Gastrocnemius medialis (tissue), 4 donors: ENCODE measurements at regions not wholly inside any gene's neighbourhood (a gene's known extent, or its start where the extent isn't known, plus 50 kb on each side); places are given as distances from the start of the nearest gene placed in this dataset.

Source experiments
- ATAC-seq, 2 donors: fragments of 150-250 bp; one replicate each; pipeline ENCODE4 v1.9.1; 2016
- DNase-seq, 2 donors: peaks; one replicate each; pipeline ENCODE4 v3.0.0-alpha.2; 2019
- H3K27ac ChIP-seq, 4 donors: fragments of 200-600 bp; sonication (generic); 1 replicate in 1 of 4; 2 replicates in 3 of 4; pipeline ENCODE4 v1.5.1; 2016 to 2018; ENCODE audit warnings: mild to moderate bottlenecking in 2 of 4, moderate library complexity in 1 of 4
- H3K27me3 ChIP-seq, 3 donors: fragments of 200-600 bp; sonication (generic) in 2 of 3; 1 replicate in 1 of 3; 2 replicates in 2 of 3; pipeline versions ENCODE4 v1.5.1 to v1.6.0; 2016 to 2019; ENCODE audit warnings: mild to moderate bottlenecking in 1 of 3, moderate library complexity in 1 of 3
- H3K36me3 ChIP-seq, 2 donors: fragments of 200-600 bp; sonication (generic) in 1 of 2; one replicate each; pipeline ENCODE4 v1.5.1; 2017 to 2018
- H3K4me1 ChIP-seq, 2 donors: fragments of 200-600 bp; sonication (generic) in 1 of 2; one replicate each; pipeline ENCODE4 v1.5.1; 2016 to 2017; ENCODE audit warnings: mild to moderate bottlenecking in 2 of 2
- H3K4me3 ChIP-seq, 4 donors: fragments of 200-600 bp; sonication (generic) in 3 of 4; 1 replicate in 1 of 4; 2 replicates in 3 of 4; pipeline ENCODE4 v1.5.1; 2016 to 2019; ENCODE audit warnings: mild to moderate bottlenecking in 2 of 4
- H3K9me3 ChIP-seq, 3 donors: fragments of 200-600 bp; sonication (generic) in 2 of 3; 1 replicate in 1 of 3; 2 replicates in 2 of 3; pipeline ENCODE4 v1.5.1; 2016 to 2019
- CTCF ChIP-seq, 5 experiments: fragments of 450-650 bp in 3 of 5; fragments of 200-600 bp in 2 of 5; sonication (generic) in 2 of 5; IDR thresholded peaks in 4 of 5; conservative IDR thresholded peaks in 1 of 5; 1 replicate in 4 of 5; 2 replicates in 1 of 5; pipeline ENCODE4 v1.5.1; 2016 to 2019; ENCODE audit warnings: antibody characterized with exemption in 5 of 5, mild to moderate bottlenecking in 3 of 5, moderate library complexity in 3 of 5
- POLR2A ChIP-seq, 2 donors: fragments of 450-650 bp; IDR thresholded peaks; one replicate each; pipeline ENCODE4 v1.6.1; 2017; ENCODE audit warnings: antibody characterized with exemption in 2 of 2, mild to moderate bottlenecking in 2 of 2, moderate library complexity in 2 of 2
- in situ Hi-C, 4 donors: fragments of 200-750 bp; cut with MboI; loops; one replicate each; pipeline versions ENCODE4 v1.15.0 to v1.8.0; 2017; ENCODE audit warnings: low sequenced_read_pairs in 4 of 4
- intact Hi-C: fragments of 100-400 bp; cut with DNase I; formaldehyde crosslinking; loops from one replicate; pipeline ENCODE4 v1.15.1; 2023; ENCODE audit warnings: low total_unique reads

GRCh38 chr1:181160322-181160721 lies 71.8 kb downstream of the IER5 start:
- Histone ChIP-seq H3K27me3 (no peaks in the 10 kb centered on the region), H3K27ac (no peak overlapping the region), H3K36me3 (no peaks in the 10 kb centered on the region), H3K4me3 (no peak overlapping the region), H3K4me1 (peaks cover 0 to 6% of the 10 kb centered on the region in 2 donors), H3K9me3 (peaks cover 0 to 12% (median 0%) of the 10 kb centered on the region in 3 donors)
- in situ Hi-C loops (loop anchor here (10.0 to 25.0 kb wide), 4 partner anchors 273 to 648 kb away; partner anchors contain the start of gene ACBD6 (in 2 of the 4)), intact Hi-C loops (loop anchor here (10.0 kb wide), 2 partner anchors 526 to 656 kb away; partner anchors contain the start of genes ACBD6 and XPR1)
- DNase-seq (no peak), ATAC-seq (no peak)
- TF ChIP-seq CTCF (IDR thresholded peaks at IDR 0.05 in 4 of 5, conservative IDR thresholded peaks at IDR 0.05 in 1 of 5) (no peak), POLR2A (IDR thresholded peaks at IDR 0.05) (no peak)

- in situ Hi-C loops (loop anchor here (10.0 to 25.0 kb wide), 4 partner anchors 274 to 649 kb away; partner anchors contain the start of gene ACBD6 (in 2 of the 4)), intact Hi-C loops (loop anchor here (10.0 kb wide), 2 partner anchors 526 to 656 kb away; partner anchors contain the start of genes ACBD6 and XPR1)
- Histone ChIP-seq H3K27me3 (no peaks in the 10 kb centered on the region), H3K4me1 (peaks cover 0 to 8% of the 10 kb centered on the region in 2 donors), H3K27ac (no peak overlapping the region), H3K36me3 (no peaks in the 10 kb centered on the region), H3K4me3 (no peak overlapping the region), H3K9me3 (peaks cover 0 to 12% (median 0%) of the 10 kb centered on the region in 3 donors)
- TF ChIP-seq CTCF (IDR thresholded peaks at IDR 0.05 in 4 of 5, conservative IDR thresholded peaks at IDR 0.05 in 1 of 5) (no peak), POLR2A (IDR thresholded peaks at IDR 0.05) (no peak)
- DNase-seq: no peak
- no peak for ATAC-seq
Observed at GRCh38 chr1:181160998-181161870, 72.7 kb downstream of the IER5 start.

GRCh38 chr1:181163662-181164061 lies 75.2 kb downstream of the IER5 start:
- Histone ChIP-seq H3K9me3 (peaks cover 0 to 12% (median 0%) of the 10 kb centered on the region in 3 donors), H3K4me1 (peaks cover 0 to 11% of the 10 kb centered on the region in 2 donors), H3K4me3 (no peak overlapping the region), H3K27ac (no peak overlapping the region), H3K36me3 (no peaks in the 10 kb centered on the region), H3K27me3 (no peaks in the 10 kb centered on the region)
- no peak for DNase-seq
- no peak for ATAC-seq
- in situ Hi-C loops: loop anchor here (10.0 to 25.0 kb wide), 4 partner anchors 276 to 651 kb away; partner anchors contain the start of gene ACBD6 (in 2 of the 4)
- intact Hi-C loops: loop anchor here (10.0 kb wide), 2 partner anchors 529 to 659 kb away; partner anchors contain the start of genes ACBD6 and XPR1
- TF ChIP-seq CTCF (IDR thresholded peaks at IDR 0.05 in 4 of 5, conservative IDR thresholded peaks at IDR 0.05 in 1 of 5) (no peak), POLR2A (IDR thresholded peaks at IDR 0.05) (no peak)

- Histone ChIP-seq H3K9me3 (peaks cover 0 to 12% (median 0%) of the 10 kb centered on the region in 3 donors), H3K4me1 (peaks cover 0 to 4% of the 10 kb centered on the region in 2 donors), H3K27me3 (no peaks in the 10 kb centered on the region), H3K4me3 (no peak overlapping the region), H3K36me3 (no peaks in the 10 kb centered on the region), H3K27ac (peak overlapping the region; percentile 61 to 69 (median 64))
- DNase-seq (peak; percentile 48 to 67), ATAC-seq (peak; percentile 98 to 100)
- in situ Hi-C loops (loop anchor here (5.0 to 25.0 kb wide), 5 partner anchors 279 to 654 kb away; partner anchors contain the start of gene ACBD6 (in 2 of the 4)), intact Hi-C loops (loop anchor here (1.0 to 10.0 kb wide), 7 partner anchors 24 to 662 kb away; partner anchors contain the start of genes ACBD6, IER5 and XPR1)
- peak; percentile 81 to 93 (median 87) for TF ChIP-seq CTCF (IDR thresholded peaks at IDR 0.05 in 4 of 5, conservative IDR thresholded peaks at IDR 0.05 in 1 of 5)
- no peak for TF ChIP-seq POLR2A (IDR thresholded peaks at IDR 0.05)
Observed at GRCh38 chr1:181166377-181167196, 78.1 kb downstream of the IER5 start.
